ENCODE measurements at regions not wholly inside any gene's neighbourhood (a gene's known extent, or its start where the extent isn't known, plus 50 kb on each side); places are given as distances from the start of the nearest gene placed in this dataset.

DNA sequence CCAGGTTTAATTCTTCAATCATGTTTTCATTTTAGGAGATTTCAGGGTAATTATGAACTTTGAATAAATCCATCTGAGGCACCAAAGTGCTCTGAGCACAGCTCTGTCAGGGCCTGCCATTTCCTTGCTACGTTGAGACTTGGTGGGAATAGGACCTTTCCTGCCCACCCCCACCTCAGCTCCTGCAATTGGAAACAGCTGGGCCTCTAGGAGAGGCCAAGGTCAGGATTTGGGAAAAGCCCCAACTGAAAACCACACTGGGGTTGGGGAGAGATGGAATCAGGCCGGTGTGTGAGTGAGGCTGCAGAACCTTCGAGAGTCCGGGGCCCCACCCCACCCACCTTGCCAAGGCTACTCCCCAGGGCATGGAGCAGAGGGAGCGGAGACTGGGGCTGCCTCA is 212.7 kb upstream of the BCOR start:
- POLR2A ChIA-PET, result interaction anchor here (0.7 kb wide), 1 partner anchor 13 kb away, joined by 3 read pairs; no protein-coding TSS in a partner anchor
- CTCF ChIA-PET, result no interaction called here
- no peak for DNase-seq (ENCODE audit: low read depth, low spot score)
- TF ChIP-seq, protein P1, sequence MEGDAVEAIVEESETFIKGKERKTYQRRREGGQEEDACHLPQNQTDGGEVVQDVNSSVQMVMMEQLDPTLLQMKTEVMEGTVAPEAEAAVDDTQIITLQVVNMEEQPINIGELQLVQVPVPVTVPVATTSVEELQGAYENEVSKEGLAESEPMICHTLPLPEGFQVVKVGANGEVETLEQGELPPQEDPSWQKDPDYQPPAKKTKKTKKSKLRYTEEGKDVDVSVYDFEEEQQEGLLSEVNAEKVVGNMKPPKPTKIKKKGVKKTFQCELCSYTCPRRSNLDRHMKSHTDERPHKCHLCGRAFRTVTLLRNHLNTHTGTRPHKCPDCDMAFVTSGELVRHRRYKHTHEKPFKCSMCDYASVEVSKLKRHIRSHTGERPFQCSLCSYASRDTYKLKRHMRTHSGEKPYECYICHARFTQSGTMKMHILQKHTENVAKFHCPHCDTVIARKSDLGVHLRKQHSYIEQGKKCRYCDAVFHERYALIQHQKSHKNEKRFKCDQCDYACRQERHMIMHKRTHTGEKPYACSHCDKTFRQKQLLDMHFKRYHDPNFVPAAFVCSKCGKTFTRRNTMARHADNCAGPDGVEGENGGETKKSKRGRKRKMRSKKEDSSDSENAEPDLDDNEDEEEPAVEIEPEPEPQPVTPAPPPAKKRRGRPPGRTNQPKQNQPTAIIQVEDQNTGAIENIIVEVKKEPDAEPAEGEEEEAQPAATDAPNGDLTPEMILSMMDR (IDR thresholded peaks at IDR 0.05; ENCODE audit: insufficient read depth, low read length, missing control alignments), result no peak
- H3K4me3 ChIP-seq (ENCODE audit: low read depth, low read length), result no peak overlapping the region

DNA sequence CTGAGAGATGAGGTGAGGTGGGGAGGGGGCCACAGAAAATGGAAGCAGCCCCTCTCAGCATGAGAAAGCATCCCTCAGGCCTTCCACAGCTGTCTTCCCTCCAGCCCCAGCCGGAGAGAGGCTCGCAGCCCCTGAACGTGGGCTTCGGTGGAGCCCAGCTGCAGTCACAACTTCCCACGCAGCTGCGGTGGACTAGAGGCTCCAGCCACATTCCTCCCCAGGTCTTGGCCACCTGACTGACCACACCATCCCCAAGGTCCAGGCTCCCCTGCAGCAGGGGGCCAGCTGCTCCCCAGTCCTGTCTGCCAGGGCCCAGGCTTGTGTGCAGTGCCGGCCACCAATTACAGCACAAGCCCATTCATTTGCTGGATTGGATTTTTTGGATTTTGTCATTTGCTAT is 212.3 kb upstream of the BCOR start:
- TF ChIP-seq, protein P1 (IDR thresholded peaks at IDR 0.05; ENCODE audit: insufficient read depth, low read length, missing control alignments), result no peak
- CTCF ChIA-PET, result no interaction called here
- POLR2A ChIA-PET, result no interaction called here
- no peak overlapping the region for H3K4me3 ChIP-seq (ENCODE audit: low read depth, low read length)
- no peak for DNase-seq (ENCODE audit: low read depth, low spot score)

DNA sequence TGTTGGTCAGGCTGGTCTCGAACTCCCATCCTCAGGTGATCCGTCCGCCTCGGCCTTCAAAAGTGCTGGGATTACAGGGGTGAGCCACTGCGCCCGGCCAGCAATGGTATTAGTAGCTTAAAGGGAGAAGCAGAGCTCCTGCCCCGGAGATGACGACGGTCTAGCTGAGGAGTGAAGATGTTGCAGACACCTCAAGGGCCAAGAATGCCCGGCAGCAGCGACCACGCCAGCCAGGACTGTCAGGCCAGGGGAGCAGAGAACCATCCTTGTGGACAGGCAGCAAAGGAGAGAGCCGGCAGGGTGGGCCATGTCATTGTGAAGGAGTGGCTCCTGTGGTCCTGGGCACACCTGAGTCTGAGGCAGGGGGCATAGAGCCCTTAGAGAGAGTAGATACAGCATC is 210.1 kb upstream of the BCOR start:
- ChIA-PET CTCF (no interaction called here), POLR2A (no interaction called here)
- H3K4me3 ChIP-seq (ENCODE audit: low read depth, low read length), result no peak overlapping the region
- TF ChIP-seq, protein P1 (IDR thresholded peaks at IDR 0.05; ENCODE audit: insufficient read depth, low read length, missing control alignments), result no peak
- no peak for DNase-seq (ENCODE audit: low read depth, low spot score)

DNA sequence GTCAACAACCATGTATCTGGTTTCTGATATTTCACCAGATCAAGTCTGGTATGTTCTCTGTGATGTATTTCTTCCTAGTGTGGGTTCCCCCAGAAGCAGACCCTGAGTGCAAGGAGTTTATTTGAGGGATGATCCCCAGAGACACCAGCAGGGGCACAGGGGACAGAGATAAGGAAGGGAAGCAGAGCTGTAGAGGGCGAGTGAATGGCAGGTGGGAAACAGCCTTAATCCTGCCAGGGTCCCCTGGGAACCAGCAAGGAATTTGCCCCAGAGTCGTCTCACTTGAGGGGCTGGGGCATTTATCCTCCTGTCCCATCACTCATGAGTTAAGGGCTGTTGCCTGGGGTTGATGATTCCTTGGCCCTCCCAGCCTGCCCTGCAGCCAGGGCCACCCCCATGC is 206.4 kb upstream of the BCOR start:
- no peak overlapping the region for H3K4me3 ChIP-seq (ENCODE audit: low read depth, low read length)
- DNase-seq (ENCODE audit: low read depth, low spot score), result no peak
- CTCF ChIA-PET, result no interaction called here
- TF ChIP-seq, protein P1 (IDR thresholded peaks at IDR 0.05; ENCODE audit: insufficient read depth, low read length, missing control alignments), result no peak
- POLR2A ChIA-PET, result no interaction called here

DNA sequence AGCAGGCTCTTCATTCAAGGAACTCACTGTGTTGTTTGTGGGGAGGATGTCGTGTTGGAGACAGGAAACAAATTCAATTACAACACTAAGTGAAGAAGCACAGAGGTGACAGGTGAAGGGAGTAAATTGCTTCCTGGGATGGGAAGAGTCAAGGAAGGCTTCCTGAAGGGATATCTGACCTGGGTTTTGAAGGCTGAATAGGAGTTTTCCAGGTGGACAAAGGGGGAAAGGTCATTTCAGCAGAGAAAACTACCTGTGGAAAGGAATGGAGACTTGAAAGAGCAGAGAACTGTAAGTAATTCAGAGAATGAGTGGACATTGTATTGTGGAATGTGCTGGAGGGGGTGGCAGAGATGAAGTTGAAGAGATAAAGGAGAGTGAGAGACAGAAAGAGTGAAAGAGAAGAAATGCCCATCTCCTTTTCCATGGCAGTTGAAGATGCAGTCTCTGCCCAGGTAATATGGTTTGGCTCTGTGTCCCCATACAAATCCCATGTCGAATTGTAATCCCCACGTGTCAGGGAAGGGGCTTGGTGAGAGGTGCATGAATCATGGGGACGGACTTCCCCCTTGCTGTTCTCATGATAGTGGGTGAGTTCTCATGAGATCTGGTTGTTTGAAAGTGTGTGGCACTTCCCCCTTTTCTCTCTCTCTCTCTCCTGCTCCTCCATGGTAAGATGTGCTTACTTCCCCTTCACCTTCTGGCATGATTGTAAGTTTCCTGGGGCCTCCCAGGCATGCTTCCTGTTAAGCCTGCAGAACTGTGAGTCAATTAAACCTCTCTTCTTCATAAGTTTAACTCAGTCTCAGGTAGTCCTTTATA is 205.7 kb upstream of the BCOR start:
- POLR2A ChIA-PET, result no interaction called here
- DNase-seq (ENCODE audit: low read depth, low spot score), result no peak

GRCh38 chrX:40300286-40300890 is 202.6 kb upstream of the BCOR start:
- H3K4me3 ChIP-seq (ENCODE audit: low read depth, low read length), result no peak overlapping the region
- CTCF ChIA-PET, result no interaction called here
- POLR2A ChIA-PET, result no interaction called here
- TF ChIP-seq, protein P1 (IDR thresholded peaks at IDR 0.05; ENCODE audit: insufficient read depth, low read length, missing control alignments), result no peak
- no peak for DNase-seq (ENCODE audit: low read depth, low spot score)

More for the DNA sequence above, 205.7 kb upstream of the BCOR start:
- H3K4me3 ChIP-seq (ENCODE audit: low read depth, low read length), result no peak overlapping the region
- TF ChIP-seq, protein P1 (IDR thresholded peaks at IDR 0.05; ENCODE audit: insufficient read depth, low read length, missing control alignments), result no peak
- CTCF ChIA-PET, result no interaction called here
